ENCODE measurements at regions not wholly inside any gene's neighbourhood (a gene's known extent, or its start where the extent isn't known, plus 50 kb on each side); places are given as distances from the start of the nearest gene placed in this dataset.

DNA sequence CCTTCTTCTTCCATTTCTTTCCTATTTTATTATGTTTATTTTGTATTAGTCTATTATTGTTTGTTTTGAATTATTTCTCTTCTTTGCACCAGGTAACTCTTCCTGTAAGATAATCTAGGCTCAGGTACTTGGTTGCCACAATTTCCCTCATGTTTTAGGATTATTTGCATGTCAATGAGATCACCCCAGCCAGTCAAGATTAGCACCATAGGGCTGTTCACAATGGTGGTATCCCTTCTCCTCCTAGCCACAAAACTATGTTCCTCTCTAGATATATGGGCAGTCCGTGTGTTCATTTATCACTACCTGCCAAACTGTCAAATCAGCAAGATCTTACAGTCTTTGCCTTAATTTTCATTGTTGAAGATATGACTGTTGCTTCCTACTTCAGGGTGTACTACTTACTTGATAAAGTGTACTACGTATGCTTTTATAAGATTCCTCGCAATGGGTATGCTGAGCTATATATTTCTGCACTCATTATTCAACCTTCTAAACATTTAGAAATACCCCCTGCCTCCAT is 1536.2 kb downstream of the PLA2G4A start:
- DNase-seq, result no peak

GRCh38 chr1:188365874-188366273 is 1537.1 kb downstream of the PLA2G4A start:
- no peak for DNase-seq

DNA sequence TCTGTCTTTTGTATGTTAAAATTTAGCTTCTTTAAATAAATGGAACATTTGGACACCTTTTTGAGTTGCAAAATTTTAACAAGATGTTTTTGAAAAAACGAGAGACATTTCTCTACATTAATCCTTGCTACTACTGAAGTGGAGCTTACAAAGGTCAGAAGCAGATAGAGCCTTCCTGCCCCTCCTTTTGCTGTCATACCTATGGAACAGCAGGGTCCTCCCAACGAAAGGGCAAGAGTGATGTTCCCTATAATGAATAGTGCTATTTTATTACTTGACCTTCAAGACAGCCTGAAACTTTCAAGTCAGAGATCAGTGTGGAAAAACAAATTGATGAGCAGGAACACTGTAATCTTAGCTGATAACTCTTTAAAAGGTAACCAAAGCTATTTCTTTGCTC is 1538.9 kb downstream of the PLA2G4A start:
- DNase-seq, result no peak

DNA sequence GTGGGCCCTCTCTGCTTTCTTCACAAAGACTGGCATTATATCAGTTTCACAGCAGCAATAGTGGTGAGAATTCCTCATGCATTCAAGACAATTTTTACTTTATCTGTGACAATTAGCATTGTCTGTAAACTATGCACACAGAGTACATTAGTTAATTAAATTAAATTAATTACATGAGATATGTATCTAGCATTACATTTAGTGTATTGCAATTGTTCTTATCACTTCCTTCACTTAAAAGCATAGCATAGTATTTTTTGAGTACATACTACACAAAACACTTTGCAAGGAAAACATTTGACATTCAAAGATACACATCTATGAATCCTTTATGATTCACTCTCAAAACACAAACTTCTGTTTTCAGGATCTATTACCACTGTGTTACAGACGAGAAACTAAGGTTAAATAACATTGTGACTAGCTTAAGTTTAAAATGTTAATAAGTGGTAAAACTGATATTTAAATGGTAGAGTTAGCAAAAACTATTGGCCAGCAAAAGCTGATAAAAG is 1542.6 kb downstream of the PLA2G4A start:
- no peak for DNase-seq

DNA sequence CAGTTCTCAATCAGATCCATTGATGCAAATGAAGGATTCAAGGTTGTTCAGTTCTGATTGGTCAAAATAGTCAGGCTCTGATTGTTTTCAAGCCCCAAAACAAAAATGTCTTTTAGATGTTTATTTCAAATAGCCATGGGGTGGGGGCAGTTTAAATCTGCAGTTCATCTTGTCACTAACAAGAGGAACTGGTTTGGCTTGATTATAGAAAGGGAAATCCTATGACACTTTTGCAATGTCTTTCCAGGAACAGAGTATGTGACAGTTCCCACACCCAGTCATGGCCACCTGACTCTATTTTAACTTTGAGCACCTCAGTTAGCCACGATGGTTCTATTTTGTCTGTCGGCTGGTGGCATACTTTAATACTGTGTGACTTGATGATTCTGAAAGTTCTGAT is 1544.1 kb downstream of the PLA2G4A start:
- no peak for DNase-seq

DNA sequence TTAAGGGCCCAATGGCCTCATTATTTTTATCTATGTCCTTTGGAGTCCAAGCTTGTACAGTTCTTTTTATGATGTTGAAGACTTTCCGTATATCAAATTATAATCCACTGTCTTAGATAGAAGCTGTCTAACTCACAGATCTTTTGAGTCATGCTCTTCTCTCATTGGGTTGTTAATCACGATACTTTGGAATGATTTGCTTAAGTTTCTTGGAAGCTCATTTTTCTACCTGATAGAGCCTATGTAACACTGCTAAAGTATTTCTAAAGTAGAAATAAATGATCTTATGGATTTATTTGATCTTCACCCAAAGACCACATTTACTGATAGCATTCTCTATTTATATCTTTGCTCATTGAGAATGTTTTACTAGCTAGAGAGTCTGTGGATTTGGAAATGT is 1554.1 kb downstream of the PLA2G4A start:
- no peak for DNase-seq

DNA sequence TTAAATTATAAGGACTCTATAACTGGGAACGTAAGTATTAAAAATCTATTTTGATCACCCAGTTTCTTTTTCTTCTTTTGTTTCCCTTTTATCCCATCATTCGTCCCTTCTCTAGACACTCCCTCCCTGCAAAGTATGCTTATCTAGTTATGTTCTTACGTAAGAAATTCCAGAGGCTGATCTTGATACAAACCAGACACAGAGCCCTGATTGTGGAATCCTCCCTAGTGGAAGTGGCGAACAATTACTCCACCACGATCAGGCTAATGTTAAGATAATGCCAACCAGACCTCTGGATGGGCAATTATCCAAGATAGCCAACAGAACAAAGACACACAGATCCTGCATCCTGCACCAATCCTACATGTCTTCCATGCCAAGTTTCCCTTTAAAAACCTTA is 1557.4 kb downstream of the PLA2G4A start:
- no peak for DNase-seq

GRCh38 chr1:188386666-188387065 is 1557.9 kb downstream of the PLA2G4A start:
- DNase-seq, result no peak

DNA sequence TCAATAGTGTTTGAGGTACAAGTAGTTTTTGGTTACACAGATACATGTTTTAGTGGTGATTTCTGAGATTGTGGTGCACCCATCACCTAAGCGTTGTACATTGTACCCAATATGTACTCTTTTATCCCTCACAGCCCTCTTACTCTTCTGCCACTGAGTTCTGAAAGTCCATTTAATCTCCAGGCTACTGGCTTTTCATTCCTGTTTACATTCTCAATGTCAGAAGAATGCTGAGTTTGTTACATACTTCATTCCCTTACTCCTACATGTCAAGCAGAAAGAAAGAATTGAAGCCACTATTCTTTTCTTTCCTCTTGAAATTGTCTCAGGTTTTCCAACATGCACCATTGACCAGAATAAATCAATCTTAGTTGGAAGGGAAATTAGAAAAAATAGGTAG is 1565.9 kb downstream of the PLA2G4A start:
- DNase-seq, result no peak

DNA sequence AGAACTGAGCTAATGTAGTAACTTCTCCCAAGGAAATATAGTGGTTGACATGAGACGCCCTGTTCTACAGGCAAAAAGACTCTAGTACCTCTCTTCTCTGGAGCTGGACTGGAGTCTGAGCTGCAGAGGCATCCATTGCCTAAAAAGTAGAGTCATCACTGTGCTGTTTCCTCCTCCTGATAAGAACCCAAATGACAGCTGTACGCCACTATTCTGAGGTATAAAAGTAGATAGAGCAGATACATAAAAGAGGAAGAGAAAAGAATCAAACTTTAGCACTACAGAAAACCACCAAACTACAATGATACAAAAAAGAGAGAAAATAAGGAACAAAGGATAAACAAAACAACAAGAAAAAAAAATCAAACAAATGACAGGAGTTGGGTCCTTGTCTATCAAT is 1568.8 kb downstream of the PLA2G4A start:
- no peak for DNase-seq

GRCh38 chr1:188402986-188403385 is 1574.2 kb downstream of the PLA2G4A start:
- no peak for DNase-seq

DNA sequence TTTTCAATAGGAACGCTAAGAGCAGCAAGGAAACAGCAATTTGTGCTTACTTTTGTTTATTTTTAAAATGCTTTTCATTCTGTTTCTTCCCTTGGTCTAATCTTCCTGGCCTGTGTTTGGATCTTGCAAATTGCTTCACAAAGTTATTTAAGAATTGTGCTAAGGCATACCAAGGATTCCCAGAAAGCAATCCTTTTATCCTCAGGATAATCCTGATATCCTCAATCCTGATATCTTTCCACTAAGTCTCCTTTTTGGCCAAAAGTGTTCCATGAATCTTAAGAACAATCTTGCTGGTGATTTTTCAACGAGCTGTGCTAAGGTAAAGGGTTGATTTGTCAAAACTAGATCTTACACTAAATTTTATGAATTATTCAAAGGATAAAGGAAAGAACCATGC is 1577.9 kb downstream of the PLA2G4A start:
- DNase-seq, result no peak

DNA sequence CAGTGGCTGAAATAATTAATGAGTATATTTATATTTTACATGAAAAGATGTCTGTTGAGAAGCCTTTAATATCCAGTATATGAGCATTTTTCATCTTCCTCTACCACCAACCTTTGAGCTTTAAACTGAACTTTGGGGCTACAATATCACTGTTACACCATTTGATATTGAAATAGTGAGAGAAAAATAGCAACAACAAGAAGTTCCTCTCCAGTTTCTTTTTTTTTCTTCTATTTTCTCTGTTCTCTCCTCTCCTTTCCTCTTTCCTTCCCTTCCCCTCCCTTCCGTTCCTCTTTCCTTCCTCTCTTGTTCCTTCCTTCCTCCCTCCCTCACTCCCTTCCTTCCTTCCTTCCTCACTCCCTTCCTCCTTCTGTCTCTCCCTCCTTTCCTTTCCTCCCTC is 1591.4 kb downstream of the PLA2G4A start:
- no peak for DNase-seq

DNA sequence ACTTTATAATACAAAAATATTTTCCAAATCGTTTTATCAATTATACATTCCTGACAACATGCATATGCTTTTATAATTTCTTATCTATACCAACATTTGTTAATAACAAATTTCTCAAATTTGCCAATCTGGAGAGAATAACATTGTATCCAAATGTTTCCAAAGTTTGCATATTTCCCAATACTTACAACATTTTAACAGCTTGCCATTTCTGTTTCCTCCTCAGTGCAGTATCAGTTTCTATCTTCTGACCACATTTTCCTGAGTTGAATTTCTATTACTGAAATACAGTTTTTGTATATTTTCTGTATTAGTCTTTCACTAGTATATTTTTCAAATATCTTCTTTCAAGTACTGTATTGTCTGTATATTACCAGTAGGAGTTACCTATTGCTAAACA is 1594.3 kb downstream of the PLA2G4A start:
- no peak for DNase-seq

DNA sequence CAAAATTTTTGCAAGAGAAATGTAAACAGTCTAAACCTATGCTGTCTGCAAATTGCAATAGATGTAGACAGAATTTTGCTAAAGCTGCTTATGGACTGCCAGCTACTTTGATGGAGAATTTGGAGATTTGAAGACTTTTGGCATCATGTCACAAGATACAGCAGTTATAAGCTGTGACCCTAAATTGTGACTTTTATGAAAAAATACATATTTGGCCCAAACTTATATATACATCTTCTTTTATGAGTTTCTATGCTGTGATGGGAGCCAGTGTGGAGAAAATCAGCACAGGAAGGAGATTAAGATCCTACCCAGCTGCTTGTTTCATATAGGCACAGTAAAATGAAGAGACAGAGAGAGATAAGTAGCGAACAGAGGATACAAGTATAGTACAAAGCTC is 1595.4 kb downstream of the PLA2G4A start:
- DNase-seq, result no peak

- DNase-seq, result no peak
These were observed 1596.9 kb downstream of the PLA2G4A start for GRCh38 chr1:188425687-188426086.

- no peak for DNase-seq
These were observed 1597.8 kb downstream of the PLA2G4A start for GRCh38 chr1:188426561-188426960.

DNA sequence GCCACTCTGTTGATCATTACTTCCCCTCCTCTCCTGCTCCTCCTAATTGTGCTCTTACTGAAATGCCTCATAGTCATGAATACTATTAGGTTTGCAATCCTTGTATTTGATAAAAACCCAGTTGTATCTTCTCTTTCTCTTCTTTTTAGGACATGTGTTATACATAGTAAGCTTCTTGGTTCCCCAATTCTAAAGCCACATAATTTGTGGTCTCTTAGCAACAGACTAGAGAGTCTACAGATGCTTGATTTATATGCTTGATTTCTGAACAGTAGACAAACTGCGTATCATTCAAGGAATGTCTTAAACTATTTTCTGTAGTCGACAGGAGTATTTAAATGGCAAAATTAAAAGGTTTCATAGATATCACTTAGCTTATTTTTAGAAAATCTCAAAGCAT is 1598.9 kb downstream of the PLA2G4A start:
- DNase-seq, result no peak

- DNase-seq, result no peak
These were observed 1600.6 kb downstream of the PLA2G4A start for GRCh38 chr1:188429386-188429785.

DNA sequence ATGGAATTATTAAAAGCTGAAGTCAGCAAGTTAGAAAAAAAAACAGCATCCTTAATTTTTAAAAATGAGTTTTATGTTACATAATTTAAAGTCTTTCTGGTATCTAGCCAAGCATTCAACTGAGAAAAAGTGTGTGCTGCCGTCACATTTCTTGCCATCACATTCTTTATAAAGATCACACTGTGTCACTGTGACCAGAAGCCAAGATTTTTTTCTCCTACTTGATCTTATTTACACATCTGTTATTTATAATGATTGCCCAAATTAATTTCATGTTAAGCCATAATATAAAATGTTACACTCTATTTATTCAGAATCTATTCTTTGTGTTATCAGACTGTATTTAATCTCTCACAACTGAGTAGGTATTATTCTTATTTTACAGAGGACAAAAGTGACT is 1603.7 kb downstream of the PLA2G4A start:
- no peak for DNase-seq

GRCh38 chr1:188433425-188433824 is 1604.7 kb downstream of the PLA2G4A start:
- DNase-seq, result no peak

DNA sequence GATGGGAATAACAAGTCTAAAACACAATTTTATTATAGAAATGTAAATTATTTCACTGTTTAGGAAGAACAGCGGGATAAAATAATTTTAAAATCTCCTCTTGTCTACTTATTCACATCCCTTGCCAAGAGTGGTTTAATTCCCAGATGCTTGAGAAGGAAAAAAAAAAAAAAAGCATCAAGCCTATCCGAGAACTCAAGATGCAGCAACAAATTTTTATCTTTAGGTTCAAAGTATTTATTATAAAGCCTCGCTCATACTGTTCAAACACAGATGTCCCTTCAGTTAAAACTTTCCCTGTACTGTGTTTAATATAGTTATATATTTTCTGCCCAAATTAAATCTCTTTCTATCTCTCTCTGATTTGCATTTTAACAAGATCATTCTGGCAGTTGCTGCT is 1615.8 kb downstream of the PLA2G4A start:
- DNase-seq, result no peak

DNA sequence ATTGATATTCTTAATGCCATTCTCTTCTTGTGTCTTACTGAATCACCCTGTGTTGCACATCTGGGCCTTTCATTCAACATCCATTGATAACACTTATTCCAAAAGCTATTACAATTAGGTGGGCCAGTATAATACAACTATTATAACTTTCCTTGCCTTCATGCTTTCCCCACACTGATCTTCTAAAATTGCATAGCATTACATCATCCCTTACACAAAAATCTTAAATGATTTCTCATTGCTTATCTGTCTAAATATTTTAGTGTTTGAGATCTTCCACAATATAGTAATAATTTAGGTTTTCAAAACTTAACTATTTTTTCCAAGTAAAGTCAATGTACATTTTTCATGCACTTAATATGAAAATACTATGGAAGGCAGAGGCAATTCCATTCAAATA is 1634.1 kb downstream of the PLA2G4A start:
- no peak for DNase-seq

DNA sequence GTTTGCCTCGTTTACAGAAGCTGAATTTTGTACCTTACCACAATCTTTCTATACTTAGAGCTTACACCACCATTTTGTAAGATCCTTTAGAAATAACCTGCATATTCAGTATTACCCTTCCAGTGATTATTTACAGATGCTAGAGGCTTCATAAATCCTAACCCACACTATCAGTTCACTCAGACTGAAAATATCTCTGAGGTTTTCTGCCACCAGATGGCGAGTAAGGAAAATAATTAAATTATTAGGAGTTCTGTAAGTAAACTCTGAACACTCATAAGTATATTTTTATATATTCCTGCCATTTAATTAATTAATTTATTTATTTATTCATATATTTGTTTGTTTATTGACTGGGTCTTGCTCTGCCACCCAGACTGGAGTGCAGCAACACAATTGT is 1635.2 kb downstream of the PLA2G4A start:
- DNase-seq, result no peak

- DNase-seq, result no peak
These were observed 1637.8 kb downstream of the PLA2G4A start for GRCh38 chr1:188466539-188466938.

- no peak for DNase-seq
These were observed 1647.9 kb downstream of the PLA2G4A start for GRCh38 chr1:188476606-188477005.
